ENCODE measurements at regions not wholly inside any gene's neighbourhood (a gene's known extent, or its start where the extent isn't known, plus 50 kb on each side); places are given as distances from the start of the nearest gene placed in this dataset.

- in situ Hi-C loops (cut with MboI; ENCODE audit: low pct_ligation_motif_present in 1 of 4, low pct_unique_long_range_greater_than_20kb in 1 of 4, low sequenced_read_pairs in 3 of 4) (no loop called here), intact Hi-C loops (cut with DNase I; ENCODE audit: low total_unique reads) (no loop called here)
- H3K4me1 ChIP-seq, result no peaks in the 10 kb centered on the region
- DNase-seq, result no peak
- WGBS, 2 donors (ENCODE audit: low coverage in 1 of 2), result 85 to 100% methylated on average over 2 to 16 of the region's 16 CpGs
- H3K9me3 ChIP-seq, result no peaks in the 10 kb centered on the region
- TF ChIP-seq POLR2AphosphoS5 (IDR thresholded peaks at IDR 0.05) (no peak), POLR2A (IDR thresholded peaks at IDR 0.05) (no peak), CTCF (IDR thresholded peaks at IDR 0.05) (no peak), EP300 (IDR thresholded peaks at IDR 0.05; ENCODE audit: low read depth) (no peak)
- no peaks in the 10 kb centered on the region for H3K27me3 ChIP-seq
- no peaks in the 10 kb centered on the region for H3K36me3 ChIP-seq
- H3K27ac ChIP-seq, result no peak overlapping the region
- H3K4me3 ChIP-seq, result no peak overlapping the region
These were observed 496.1 kb upstream of the MYT1L start for GRCh38 chr2:2827046-2827636.

DNA sequence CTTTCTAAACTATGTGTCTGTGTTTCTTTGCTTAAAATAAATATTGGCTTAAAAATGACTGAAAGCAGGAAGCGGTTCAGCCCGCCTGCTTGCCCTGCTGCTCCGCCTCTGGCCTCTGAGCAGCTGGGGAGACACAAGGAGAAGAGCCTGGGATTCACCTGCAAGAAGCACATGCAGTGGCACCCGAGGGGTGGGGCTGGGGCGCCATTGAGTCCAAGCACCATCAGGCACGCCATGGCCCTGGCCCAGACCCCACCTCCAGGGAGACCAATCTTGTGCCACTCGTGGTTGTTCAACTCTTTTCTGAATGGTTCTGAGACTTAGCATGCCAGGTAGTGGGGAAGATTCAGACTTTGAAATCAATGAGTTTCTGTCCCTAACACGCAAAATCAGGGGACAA lies 495.5 kb upstream of the MYT1L start:
- Histone ChIP-seq H3K27me3 (no peaks in the 10 kb centered on the region), H3K4me3 (no peak overlapping the region), H3K27ac (no peak overlapping the region), H3K9me3 (peaks cover 0 to 2% of the 10 kb centered on the region in 2 donors), H3K4me1 (no peaks in the 10 kb centered on the region), H3K36me3 (no peaks in the 10 kb centered on the region)
- in situ Hi-C loops (cut with MboI; ENCODE audit: low pct_ligation_motif_present in 1 of 4, low pct_unique_long_range_greater_than_20kb in 1 of 4, low sequenced_read_pairs in 3 of 4) (no loop called here), intact Hi-C loops (cut with DNase I; ENCODE audit: low total_unique reads) (no loop called here)
- WGBS, 2 donors (ENCODE audit: low coverage in 1 of 2), result 71 to 73% methylated on average over 7 to 8 of the region's 8 CpGs
- no peak for TF ChIP-seq EP300 (IDR thresholded peaks at IDR 0.05; ENCODE audit: low read depth)
- no peak for TF ChIP-seq POLR2A (IDR thresholded peaks at IDR 0.05)
- no peak for TF ChIP-seq CTCF (IDR thresholded peaks at IDR 0.05)
- TF ChIP-seq POLR2AphosphoS5 (IDR thresholded peaks at IDR 0.05), result no peak
- no peak for DNase-seq

DNA sequence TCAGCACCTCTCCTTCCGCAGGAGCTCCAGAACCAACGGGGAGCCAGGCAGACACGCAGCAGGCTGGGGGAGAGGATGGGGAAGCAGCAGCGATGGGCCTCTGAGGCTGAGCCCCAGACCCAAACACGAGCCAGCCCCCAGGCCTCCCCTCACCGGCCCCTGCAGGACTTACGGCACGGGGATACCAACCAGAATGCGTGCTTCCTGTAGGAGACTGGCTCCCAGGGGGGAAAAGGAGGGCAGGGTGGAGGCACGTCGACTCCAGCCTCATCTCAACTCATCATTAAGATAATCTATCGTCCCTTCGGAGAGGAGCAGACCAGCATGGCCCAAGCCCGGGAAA lies 495.1 kb upstream of the MYT1L start:
- intact Hi-C loops (cut with DNase I; ENCODE audit: low total_unique reads) (no loop called here), in situ Hi-C loops (cut with MboI; ENCODE audit: low pct_ligation_motif_present in 1 of 4, low pct_unique_long_range_greater_than_20kb in 1 of 4, low sequenced_read_pairs in 3 of 4) (no loop called here)
- Histone ChIP-seq H3K27me3 (no peaks in the 10 kb centered on the region), H3K9me3 (peaks cover under 1 to 5% of the 10 kb centered on the region in 2 donors), H3K4me1 (no peaks in the 10 kb centered on the region), H3K36me3 (no peaks in the 10 kb centered on the region), H3K4me3 (no peak overlapping the region), H3K27ac (no peak overlapping the region)
- WGBS, 2 donors (ENCODE audit: low coverage in 1 of 2), result 61 to 74% methylated on average over 4 to 13 of the region's 14 CpGs
- DNase-seq, result no peak
- TF ChIP-seq CTCF (IDR thresholded peaks at IDR 0.05), result no peak
- no peak for TF ChIP-seq EP300 (IDR thresholded peaks at IDR 0.05; ENCODE audit: low read depth)
- no peak for TF ChIP-seq POLR2A (IDR thresholded peaks at IDR 0.05)
- no peak for TF ChIP-seq POLR2AphosphoS5 (IDR thresholded peaks at IDR 0.05)

DNA sequence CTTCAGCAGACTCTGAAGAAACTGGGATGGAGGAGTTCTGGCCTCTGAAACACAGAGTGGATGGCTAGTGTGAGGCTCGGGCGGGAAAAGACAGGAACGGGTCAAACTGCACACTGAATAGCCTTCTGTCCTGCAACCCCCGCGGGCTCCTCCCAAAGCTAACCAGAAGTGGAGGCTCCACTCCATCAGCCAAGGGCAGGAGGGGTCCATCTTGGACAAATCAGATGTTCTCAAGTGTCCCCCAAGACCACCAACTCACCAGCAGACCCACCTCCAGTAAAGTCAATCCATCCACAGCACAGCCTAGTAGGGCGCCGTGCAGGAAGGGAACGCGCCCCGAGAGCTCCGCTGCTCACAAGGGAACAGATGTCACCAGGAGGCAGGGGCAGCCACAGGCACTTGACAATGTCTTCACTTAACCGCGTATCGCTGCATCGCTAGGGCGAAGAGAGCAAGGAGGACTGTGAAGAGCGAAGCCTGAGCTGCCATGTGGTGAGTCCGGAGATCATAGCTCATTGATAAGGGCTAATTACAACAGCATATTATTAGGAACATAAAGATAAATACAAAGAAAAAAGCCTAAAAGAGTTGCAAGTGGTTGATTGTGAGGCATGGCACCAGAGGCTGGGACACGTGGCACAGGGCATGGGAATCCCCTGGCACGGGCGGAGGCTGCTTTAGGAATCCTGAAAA lies 494.6 kb upstream of the MYT1L start:
- TF ChIP-seq POLR2A (IDR thresholded peaks at IDR 0.05) (no peak), POLR2AphosphoS5 (IDR thresholded peaks at IDR 0.05) (no peak), EP300 (IDR thresholded peaks at IDR 0.05; ENCODE audit: low read depth) (no peak), CTCF (IDR thresholded peaks at IDR 0.05) (no peak)

More for the DNA sequence above, 494.6 kb upstream of the MYT1L start:
- Histone ChIP-seq H3K9me3 (peaks cover 3 to 5% of the 10 kb centered on the region in 2 donors), H3K27me3 (no peaks in the 10 kb centered on the region), H3K4me3 (no peak overlapping the region), H3K4me1 (no peaks in the 10 kb centered on the region), H3K27ac (no peak overlapping the region), H3K36me3 (no peaks in the 10 kb centered on the region)
- 88% methylated on average over 5 to 21 of the region's 21 CpGs for WGBS, 2 donors (ENCODE audit: low coverage in 1 of 2)
- DNase-seq, result no peak
- in situ Hi-C loops (cut with MboI; ENCODE audit: low pct_ligation_motif_present in 1 of 4, low pct_unique_long_range_greater_than_20kb in 1 of 4, low sequenced_read_pairs in 3 of 4) (no loop called here), intact Hi-C loops (cut with DNase I; ENCODE audit: low total_unique reads) (no loop called here)
